Parathyroid adenoma (tissue), 2 donors: ENCODE measurements at regions not wholly inside any gene's neighbourhood (a gene's known extent, or its start where the extent isn't known, plus 50 kb on each side); places are given as distances from the start of the nearest gene placed in this dataset.

Experiments
- H2AFZ ChIP-seq: fragments of 300-600 bp; sonication (generic); one replicate; pipeline ENCODE4 v1.7.0; 2017; ENCODE audit warnings: antibody characterized with exemption, mild to moderate bottlenecking
- H3K27ac ChIP-seq: fragments of 300-600 bp; sonication (generic); one replicate; pipeline ENCODE4 v1.7.0; 2017
- H3K27me3 ChIP-seq: fragments of 300-600 bp; sonication (generic); one replicate; pipeline ENCODE4 v1.7.0; 2017; ENCODE audit warnings: low read length; ENCODE audit not compliant: control insufficient read depth, insufficient read depth
- H3K36me3 ChIP-seq: fragments of 300-600 bp; sonication (generic); one replicate; pipeline ENCODE4 v1.7.0; 2017; ENCODE audit warnings: low read length; ENCODE audit not compliant: control insufficient read depth, insufficient read depth
- H3K4me1 ChIP-seq: fragments of 300-600 bp; sonication (generic); one replicate; pipeline ENCODE4 v1.7.0; 2017; ENCODE audit warnings: control low read depth
- H3K4me2 ChIP-seq: fragments of 300-600 bp; sonication (generic); one replicate; pipeline ENCODE4 v1.7.0; 2017; ENCODE audit warnings: low read length
- H3K4me3 ChIP-seq: fragments of 300-600 bp; sonication (generic); one replicate; pipeline ENCODE4 v1.7.0; 2017; ENCODE audit warnings: low read depth, low read length
- H3K79me2 ChIP-seq: fragments of 300-600 bp; sonication (generic); one replicate; pipeline ENCODE4 v1.7.0; 2017; ENCODE audit warnings: control low read depth
- H3K9ac ChIP-seq: fragments of 300-600 bp; sonication (generic); one replicate; pipeline ENCODE4 v1.7.0; 2017; ENCODE audit warnings: mild to moderate bottlenecking
- H3K9me3 ChIP-seq: fragments of 300-600 bp; sonication (generic); one replicate; pipeline ENCODE4 v1.7.0; 2017; ENCODE audit warnings: low read length; ENCODE audit not compliant: control insufficient read depth
- CTCF ChIP-seq: fragments of 300-600 bp; sonication (generic); IDR thresholded peaks from one replicate; pipeline ENCODE4 v1.7.0; 2017; ENCODE audit warnings: antibody characterized with exemption, mild to moderate bottlenecking
- donor health status: primary hyperparathyroidism.

GRCh38 chr14:34034447-34035176 lies 83.7 kb upstream of the EGLN3 start:
- Histone ChIP-seq H3K9ac (no peak overlapping the region), H3K4me1 (no peaks in the 10 kb centered on the region), H2AFZ (no peak overlapping the region), H3K9me3 (no peaks in the 10 kb centered on the region), H3K4me2 (no peak overlapping the region), H3K36me3 (no peaks in the 10 kb centered on the region), H3K27ac (no peak overlapping the region), H3K27me3 (no peaks in the 10 kb centered on the region), H3K4me3 (no peak overlapping the region), H3K79me2 (no peaks in the 10 kb centered on the region)
- TF ChIP-seq CTCF: no peak

GRCh38 chr14:34032720-34033119 lies 81.8 kb upstream of the EGLN3 start:
- Histone ChIP-seq H3K9ac (no peak overlapping the region), H3K9me3 (no peaks in the 10 kb centered on the region), H2AFZ (no peak overlapping the region), H3K4me3 (no peak overlapping the region), H3K27me3 (no peaks in the 10 kb centered on the region), H3K79me2 (no peaks in the 10 kb centered on the region), H3K4me1 (no peaks in the 10 kb centered on the region), H3K27ac (no peak overlapping the region), H3K4me2 (no peak overlapping the region), H3K36me3 (no peaks in the 10 kb centered on the region)
- TF ChIP-seq CTCF: no peak

DNA sequence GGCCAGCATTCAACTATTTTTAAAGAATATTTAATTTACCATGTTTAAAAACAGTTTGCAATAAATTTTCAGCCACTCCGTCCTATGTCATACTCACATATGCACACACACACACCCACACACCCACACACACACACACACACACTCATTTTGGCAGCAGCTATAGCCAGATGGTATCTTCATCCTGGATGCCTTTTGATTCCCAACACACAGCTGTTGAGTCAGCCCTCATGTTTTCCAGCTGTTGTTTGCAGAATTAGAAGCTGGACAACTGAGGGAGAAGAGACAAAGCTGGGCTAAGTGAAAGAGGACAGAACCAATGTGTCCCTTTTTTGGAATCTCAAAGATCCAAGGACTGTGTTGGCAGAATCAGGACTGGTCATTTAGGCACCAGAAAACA lies 80.0 kb upstream of the EGLN3 start:
- H3K4me2 ChIP-seq: no peak overlapping the region
- no peak overlapping the region for H2AFZ ChIP-seq
- H3K27ac ChIP-seq: no peak overlapping the region
- H3K9ac ChIP-seq: no peak overlapping the region
- H3K4me3 ChIP-seq: no peak overlapping the region
- no peaks in the 10 kb centered on the region for H3K36me3 ChIP-seq
- H3K79me2 ChIP-seq: no peaks in the 10 kb centered on the region
- TF ChIP-seq CTCF: no peak
- no peaks in the 10 kb centered on the region for H3K27me3 ChIP-seq
- H3K9me3 ChIP-seq: no peaks in the 10 kb centered on the region
- no peaks in the 10 kb centered on the region for H3K4me1 ChIP-seq

- no peaks in the 10 kb centered on the region for H3K36me3 ChIP-seq
- H3K9me3 ChIP-seq: no peaks in the 10 kb centered on the region
- H3K4me1 ChIP-seq: no peaks in the 10 kb centered on the region
- H3K27me3 ChIP-seq: no peaks in the 10 kb centered on the region
- no peak overlapping the region for H3K4me3 ChIP-seq
- H3K4me2 ChIP-seq: no peak overlapping the region
- H3K9ac ChIP-seq: no peak overlapping the region
- no peak overlapping the region for H3K27ac ChIP-seq
- no peaks in the 10 kb centered on the region for H3K79me2 ChIP-seq
- H2AFZ ChIP-seq: no peak overlapping the region
- no peak for TF ChIP-seq CTCF
Measured at GRCh38 chr14:34029921-34030334, 79.1 kb upstream of the EGLN3 start.

DNA sequence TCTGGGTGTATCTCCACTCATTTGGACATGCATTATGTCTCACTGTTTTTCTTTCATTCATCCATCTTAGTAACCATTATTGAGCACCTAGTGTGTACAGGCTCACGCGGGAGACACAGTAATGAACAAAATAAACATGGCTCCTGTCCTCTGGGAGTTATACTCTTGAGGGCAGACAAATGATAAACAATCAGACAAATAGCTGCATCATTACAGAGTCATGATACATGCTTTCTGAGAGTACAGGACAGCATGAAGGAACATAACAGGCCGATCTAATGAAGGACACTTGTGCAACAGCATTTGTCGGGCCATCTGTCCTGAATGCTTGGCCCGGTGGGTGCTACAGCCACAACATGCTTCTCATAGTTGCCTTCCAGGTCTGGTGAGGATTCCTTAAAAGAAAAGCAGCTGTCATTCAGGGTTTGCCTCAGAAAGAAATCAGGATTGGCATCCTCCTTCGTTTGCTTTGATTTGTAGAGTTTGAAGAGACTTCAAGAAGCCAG lies 77.2 kb upstream of the EGLN3 start:
- Histone ChIP-seq H2AFZ (no peak overlapping the region), H3K4me2 (no peak overlapping the region), H3K27ac (no peak overlapping the region), H3K9ac (no peak overlapping the region), H3K4me3 (no peak overlapping the region), H3K9me3 (no peaks in the 10 kb centered on the region), H3K4me1 (no peaks in the 10 kb centered on the region), H3K36me3 (no peaks in the 10 kb centered on the region), H3K27me3 (no peaks in the 10 kb centered on the region), H3K79me2 (no peaks in the 10 kb centered on the region)
- no peak for TF ChIP-seq CTCF
